Adrenal gland (tissue), 9 donors: ENCODE measurements at regions not wholly inside any gene's neighbourhood (a gene's known extent, or its start where the extent isn't known, plus 50 kb on each side); places are given as distances from the start of the nearest gene placed in this dataset.

Source experiments
- DNase-seq, 7 donors: peaks; one replicate each; pipeline ENCODE4 v3.0.0-alpha.2; 2019 to 2020
- H3K27ac ChIP-seq, 5 donors: fragments of 200-600 bp; sonication (generic) in 4 of 5; 1 replicate in 3 of 5; 2 replicates in 2 of 5; pipeline versions ENCODE4 v1.5.1 to v1.8.0; 2016 to 2020; ENCODE audit warnings: mild to moderate bottlenecking in 1 of 5
- H3K27me3 ChIP-seq: fragments of 200-600 bp; 2 replicates; pipeline ENCODE4 v1.8.0; 2021
- H3K36me3 ChIP-seq, 2 donors: fragments of 200-600 bp; replicated peaks in 1 of 2; 1 replicate in 1 of 2; 2 replicates in 1 of 2; pipeline versions ENCODE4 v1.5.1 to v1.8.0; 2018 to 2022
- H3K4me1 ChIP-seq, 2 donors: fragments of 200-600 bp; replicated peaks in 1 of 2; 1 replicate in 1 of 2; 2 replicates in 1 of 2; pipeline versions ENCODE4 v1.5.1 to v1.8.0; 2018 to 2021
- H3K4me3 ChIP-seq, 4 donors: fragments of 200-600 bp; sonication (generic) in 3 of 4; one replicate each; pipeline ENCODE4 v1.5.1; 2016 to 2018
- H3K9me3 ChIP-seq, 3 donors: fragments of 200-600 bp; sonication (generic) in 1 of 3; replicated peaks in 1 of 3; 1 replicate in 2 of 3; 2 replicates in 1 of 3; pipeline versions ENCODE4 v1.5.1 to v1.8.0; 2016 to 2021
- CTCF ChIP-seq, 6 experiments: fragments of 450-650 bp in 4 of 6; fragments of 200-600 bp in 2 of 6; sonication (generic) in 1 of 6; IDR thresholded peaks; 1 replicate in 5 of 6; 2 replicates in 1 of 6; pipeline versions ENCODE4 v1.5.1 to v1.8.0; 2016 to 2021; ENCODE audit warnings: antibody characterized with exemption in 6 of 6, mild to moderate bottlenecking in 2 of 6, moderate library complexity in 1 of 6
- POLR2A ChIP-seq, 2 donors: fragments of 450-650 bp; IDR thresholded peaks; one replicate each; pipeline ENCODE4 v1.6.1; 2017; ENCODE audit warnings: antibody characterized with exemption in 2 of 2, mild to moderate bottlenecking in 2 of 2, moderate library complexity in 1 of 2
- WGBS, 4 donors: extraction: QIAGEN DNeasy Blood & Tissue Kit in 2 of 4; methylation state at CpG; one replicate each; pipeline versions ENCODE4 v1.1.5 to v1.1.7; 2013 to 2017; 5-methylcytosine and 5-hydroxymethylcytosine counted together
- intact Hi-C, 2 donors: fragments of 100-400 bp; cut with DNase I; formaldehyde crosslinking; loops; one replicate each; pipeline versions ENCODE4 v1.14.1 to v1.15.0; 2022 to 2023
- donor health status: healthy with polysubstance abuse.
- donor health status: Bipolar disorder and iron deficiency.
- donor health status: DM: yes; HTN: yes; CAD: no.
- donor health status: DM: no; HTN: no; CAD: no.
- donor health status: DM: no; HTN: no; CAD: no.

- H3K4me3 ChIP-seq: no peak overlapping the region
- H3K27ac ChIP-seq: no peak overlapping the region
- no peaks in the 10 kb centered on the region for H3K4me1 ChIP-seq
- H3K36me3 ChIP-seq: no peaks in the 10 kb centered on the region
- TF ChIP-seq POLR2A (IDR thresholded peaks at IDR 0.05) (no peak), CTCF (IDR thresholded peaks at IDR 0.05) (no peak)
- intact Hi-C loops: no loop called here
- 70 to 80% (median 77%) methylated on average over 6 of the region's 6 CpGs for WGBS, 4 donors
- DNase-seq: no peak
- H3K9me3 ChIP-seq: no peaks in the 10 kb centered on the region
- H3K27me3 ChIP-seq: no peaks in the 10 kb centered on the region
These were observed 123.6 kb upstream of the MSX1 start for GRCh38 chr4:4735870-4736269.

GRCh38 chr4:4735136-4735750 is 124.2 kb upstream of the MSX1 start:
- no peak for TF ChIP-seq CTCF (IDR thresholded peaks at IDR 0.05)
- no peak for TF ChIP-seq POLR2A (IDR thresholded peaks at IDR 0.05)
- WGBS, 4 donors: 65 to 83% (median 80%) methylated on average over 9 of the region's 9 CpGs
- no peaks in the 10 kb centered on the region for H3K36me3 ChIP-seq
- H3K4me3 ChIP-seq: no peak overlapping the region
- no peaks in the 10 kb centered on the region for H3K9me3 ChIP-seq
- intact Hi-C loops: no loop called here
- H3K27ac ChIP-seq: no peak overlapping the region
- no peaks in the 10 kb centered on the region for H3K4me1 ChIP-seq
- no peak for DNase-seq
- no peaks in the 10 kb centered on the region for H3K27me3 ChIP-seq

GRCh38 chr4:4734425-4734824 is 125.0 kb upstream of the MSX1 start:
- no peaks in the 10 kb centered on the region for H3K4me1 ChIP-seq
- no peak overlapping the region for H3K4me3 ChIP-seq
- H3K36me3 ChIP-seq: no peaks in the 10 kb centered on the region
- intact Hi-C loops: no loop called here
- no peaks in the 10 kb centered on the region for H3K27me3 ChIP-seq
- H3K27ac ChIP-seq: no peak overlapping the region
- no peak for DNase-seq
- no peak for TF ChIP-seq POLR2A (IDR thresholded peaks at IDR 0.05)
- TF ChIP-seq CTCF (IDR thresholded peaks at IDR 0.05): no peak
- WGBS, 4 donors: 69 to 75% (median 71%) methylated on average over 5 of the region's 5 CpGs
- H3K9me3 ChIP-seq: no peaks in the 10 kb centered on the region

GRCh38 chr4:4733663-4734062 is 125.8 kb upstream of the MSX1 start:
- Histone ChIP-seq H3K4me1 (no peaks in the 10 kb centered on the region), H3K27ac (no peak overlapping the region), H3K36me3 (no peaks in the 10 kb centered on the region), H3K9me3 (no peaks in the 10 kb centered on the region), H3K4me3 (no peak overlapping the region), H3K27me3 (no peaks in the 10 kb centered on the region)
- WGBS, 4 donors: 85 to 95% (median 91%) methylated on average over 3 of the region's 3 CpGs
- no peak for DNase-seq
- intact Hi-C loops: no loop called here
- TF ChIP-seq POLR2A (IDR thresholded peaks at IDR 0.05) (no peak), CTCF (IDR thresholded peaks at IDR 0.05) (no peak)
